GM21723 (cell line): ENCODE measurements at regions not wholly inside any gene's neighbourhood (a gene's known extent, or its start where the extent isn't known, plus 50 kb on each side); places are given as distances from the start of the nearest gene placed in this dataset.

ENCODE experiments used
- ATAC-seq: cut with Tn5 transposase; IDR thresholded peaks from one replicate; pipeline ENCODE4 v1.9.1; 2021; ENCODE audit warnings: mild to moderate bottlenecking, moderate library complexity; ENCODE audit not compliant: unreplicated experiment

- ATAC-seq, result no peak
Measured at GRCh38 chr7:25762511-25763462, 389.2 kb upstream of the NFE2L3 start.

GRCh38 chr7:25763463-25763860 lies 388.5 kb upstream of the NFE2L3 start:
- no peak for ATAC-seq

GRCh38 chr7:25765110-25765655 lies 386.8 kb upstream of the NFE2L3 start:
- no peak for ATAC-seq

GRCh38 chr7:25770235-25770634 lies 381.8 kb upstream of the NFE2L3 start:
- ATAC-seq, result no peak

GRCh38 chr7:25770670-25771069 lies 381.3 kb upstream of the NFE2L3 start:
- ATAC-seq, result no peak

GRCh38 chr7:25771491-25771890 lies 380.5 kb upstream of the NFE2L3 start:
- no peak for ATAC-seq

GRCh38 chr7:25772802-25773201 lies 379.2 kb upstream of the NFE2L3 start:
- no peak for ATAC-seq

- ATAC-seq, result no peak
Measured at GRCh38 chr7:25774675-25775074, 377.3 kb upstream of the NFE2L3 start.

- ATAC-seq, result no peak
Measured at GRCh38 chr7:25775570-25775969, 376.4 kb upstream of the NFE2L3 start.

- no peak for ATAC-seq
Measured at GRCh38 chr7:25775999-25776743, 375.8 kb upstream of the NFE2L3 start.

- no peak for ATAC-seq
Measured at GRCh38 chr7:25776744-25777123, 375.3 kb upstream of the NFE2L3 start.

- ATAC-seq, result no peak
Measured at GRCh38 chr7:25777969-25778708, 373.9 kb upstream of the NFE2L3 start.

- no peak for ATAC-seq
Measured at GRCh38 chr7:25779002-25779546, 372.9 kb upstream of the NFE2L3 start.

GRCh38 chr7:25780904-25781303 lies 371.1 kb upstream of the NFE2L3 start:
- no peak for ATAC-seq

GRCh38 chr7:25781704-25782103 lies 370.3 kb upstream of the NFE2L3 start:
- no peak for ATAC-seq

- ATAC-seq, result no peak
Measured at GRCh38 chr7:25786936-25787335, 365.1 kb upstream of the NFE2L3 start.

- no peak for ATAC-seq
Measured at GRCh38 chr7:25787336-25787735, 364.7 kb upstream of the NFE2L3 start.

- no peak for ATAC-seq
Measured at GRCh38 chr7:25788371-25788770, 363.6 kb upstream of the NFE2L3 start.

- no peak for ATAC-seq
Measured at GRCh38 chr7:25788961-25789620, 362.9 kb upstream of the NFE2L3 start.
